Suppressor macrophage treated with lipopolysaccharide for 1 hour (primary cell): ENCODE measurements at regions not wholly inside any gene's neighbourhood (a gene's known extent, or its start where the extent isn't known, plus 50 kb on each side); places are given as distances from the start of the nearest gene placed in this dataset.

Experiments used
- DNase-seq, 3 donors: peaks; one replicate each; pipeline ENCODE4 v3.0.0-alpha.2; 2020 to 2022

- peak in 1 of 3 donors; percentile 19 for DNase-seq
Measured at GRCh38 chr12:22396735-22397134, 62.2 kb upstream of the ST8SIA1 start.

DNA sequence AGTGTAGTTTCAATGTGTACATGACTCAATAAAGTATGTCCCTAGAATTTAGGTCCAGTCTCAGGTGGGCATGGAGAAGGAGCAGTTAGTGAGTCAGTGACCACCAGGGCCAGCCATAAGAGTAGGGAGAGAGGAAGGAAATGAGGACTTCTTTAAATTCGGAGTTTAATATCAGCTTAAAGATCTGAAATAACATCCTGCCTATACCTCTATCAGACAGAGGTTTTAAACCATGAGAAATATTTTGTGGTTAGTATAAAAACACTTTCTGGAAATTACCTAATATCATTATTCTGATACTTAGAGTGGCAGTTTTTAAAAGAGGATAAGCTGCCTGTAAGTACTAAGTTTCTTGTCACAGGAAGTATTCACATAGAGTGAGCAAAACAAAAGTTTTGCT is 61.7 kb upstream of the ST8SIA1 start:
- DNase-seq: no peak

DNA sequence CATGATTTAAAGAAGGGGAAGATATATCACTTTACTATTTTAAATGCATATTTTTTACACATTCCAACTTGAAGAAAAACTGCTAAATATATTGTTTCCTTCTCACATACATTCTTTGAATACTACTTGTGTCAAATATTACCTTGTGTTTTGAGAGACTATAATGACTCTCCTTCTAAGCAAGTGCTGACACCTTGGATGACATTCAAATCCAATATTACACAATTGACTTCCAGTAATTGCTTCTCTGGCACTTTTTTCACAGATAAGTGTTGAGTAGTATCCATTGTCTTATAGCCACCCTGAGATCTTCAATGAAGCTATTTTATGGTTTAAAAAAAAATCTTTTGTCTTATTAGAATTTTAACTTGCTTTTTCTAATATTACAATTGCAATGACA is 61.2 kb upstream of the ST8SIA1 start:
- no peak for DNase-seq
